OCI-LY7 (cell line): ENCODE measurements at regions not wholly inside any gene's neighbourhood (a gene's known extent, or its start where the extent isn't known, plus 50 kb on each side); places are given as distances from the start of the nearest gene placed in this dataset.
"Not testable (repeated sequence)": the region's sequence is repeated elsewhere in the genome, so short reads cannot be mapped to it uniquely, and the experiment has no call there.

ENCODE experiments used
- BruUV-seq: library from RNA; stranded (reverse); fragments of 400-500 nt; replicated peaks from 2 replicates; lab custom pipeline; 2021; lab: Mats Ljungman, UMichigan
- CTCF ChIA-PET: fragments of 300-600 bp; sonication (Branson Sonifier 250); formaldehyde crosslinking; loops from one replicate; lab custom pipeline; 2022; ENCODE audit warnings: antibody characterized with exemption; ENCODE audit not compliant: unreplicated experiment; lab: Charles Lee
- POLR2A ChIA-PET: fragments of 300-600 bp; sonication (Branson Sonifier 250); formaldehyde crosslinking; loops from one replicate; lab custom pipeline; 2022; ENCODE audit warnings: antibody characterized with exemption; lab: Charles Lee
- DNase-seq: peaks from one replicate; pipeline ENCODE4 v3.0.0-alpha.2; 2015; ENCODE audit warnings: low spot score
- H2AFZ ChIP-seq: fragments of 200-600 bp; sonication (generic), shearing (Covaris generic); 2 replicates; pipeline ENCODE4 v1.6.1; 2014; ENCODE audit warnings: mild to moderate bottlenecking, antibody characterized with exemption, low read length, moderate library complexity
- H3K27ac ChIP-seq: fragments of 200-600 bp; sonication (generic); 2 replicates; pipeline ENCODE4 v1.5.1; 2014; ENCODE audit warnings: mixed run types, low read depth, mild to moderate bottlenecking, moderate library complexity, low read length, inconsistent platforms; ENCODE audit not compliant: poor library complexity, severe bottlenecking
- H3K36me3 ChIP-seq: fragments of 200-600 bp; sonication (generic); 2 replicates; pipeline ENCODE4 v1.6.1; 2014; ENCODE audit warnings: mild to moderate bottlenecking, antibody characterized with exemption, low read length, moderate library complexity, mixed read lengths; ENCODE audit not compliant: insufficient read depth
- H3K4me1 ChIP-seq: fragments of 200-600 bp; sonication (generic); 2 replicates; pipeline ENCODE4 v1.5.1; 2014; ENCODE audit warnings: mild to moderate bottlenecking, low read length; ENCODE audit not compliant: insufficient read depth, poor library complexity, severe bottlenecking
- H3K4me2 ChIP-seq: fragments of 200-600 bp; sonication (generic); 2 replicates; pipeline ENCODE4 v1.6.1; 2014; ENCODE audit warnings: mild to moderate bottlenecking, low read length
- H3K4me3 ChIP-seq: fragments of 200-600 bp; sonication (generic); 2 replicates; pipeline ENCODE4 v1.5.1; 2014; ENCODE audit warnings: mild to moderate bottlenecking, low read depth, low read length; ENCODE audit not compliant: poor library complexity, severe bottlenecking
- H3K79me2 ChIP-seq: fragments of 200-600 bp; sonication (generic); 2 replicates; pipeline ENCODE4 v1.6.1; 2016; ENCODE audit warnings: low read depth, mild to moderate bottlenecking, low read length, moderate library complexity, mixed read lengths; ENCODE audit not compliant: insufficient read depth
- H3K9me2 ChIP-seq: fragments of 200-600 bp; sonication (generic); 2 replicates; pipeline ENCODE4 v1.6.1; 2016; ENCODE audit warnings: mild to moderate bottlenecking, low read length, mixed read lengths; ENCODE audit not compliant: insufficient read depth
- H3K9me3 ChIP-seq: fragments of 200-600 bp; sonication (generic); 2 replicates; pipeline ENCODE4 v1.6.1; 2014; ENCODE audit warnings: mild to moderate bottlenecking, mixed run types, low read length, mixed read lengths
- H4K20me1 ChIP-seq: fragments of 200-600 bp; sonication (generic); 2 replicates; pipeline ENCODE4 v1.6.1; 2014; ENCODE audit warnings: mild to moderate bottlenecking, antibody characterized with exemption, low read length, moderate library complexity, mixed read lengths; ENCODE audit not compliant: insufficient read depth
- EZH2phosphoT487 ChIP-seq: fragments of 200-600 bp; sonication (generic); IDR thresholded peaks from 2 replicates; pipeline ENCODE4 v1.6.1; 2018; ENCODE audit warnings: low read depth, borderline replicate concordance, mild to moderate bottlenecking, mixed run types, antibody characterized with exemption, low read length, moderate library complexity, mixed read lengths
- intact Hi-C: fragments of 100-400 bp; cut with micrococcal nuclease; formaldehyde crosslinking; loops from one replicate; pipeline ENCODE4 v1.10.0; 2022; ENCODE audit not compliant: unreplicated experiment
- TF ChIP-seq, protein P1 (sequence below): fragments of 200-600 bp; sonication (generic); conservative IDR thresholded peaks from 2 replicates; pipeline ENCODE4 v1.5.1; 2014; ENCODE audit warnings: mild to moderate bottlenecking, antibody characterized with exemption, low read length, moderate library complexity, mixed read lengths

- H3K4me1 ChIP-seq = peaks cover 62% of the 10 kb centered on the region
- no peaks in the 10 kb centered on the region for H3K79me2 ChIP-seq
- peaks cover 6% of the 10 kb centered on the region; the same call in 1 of the 2 replicates for H3K36me3 ChIP-seq
- intact Hi-C loops = loop anchor here (2.0 to 5.0 kb wide), 6 partner anchors 663 to 1783 kb away; a partner anchor contains a TSS
- POLR2A ChIA-PET = interaction anchor here (0.9 to 10.5 kb wide), 28 partner anchors 12 to 1784 kb away, joined by 3 to 380 read pairs (median 8); a partner anchor contains a TSS
- H3K4me2 ChIP-seq = peak overlapping the region; percentile 88
- no peak overlapping the region for H2AFZ ChIP-seq
- no peak for TF ChIP-seq EZH2phosphoT487
- TF ChIP-seq, protein P1, sequence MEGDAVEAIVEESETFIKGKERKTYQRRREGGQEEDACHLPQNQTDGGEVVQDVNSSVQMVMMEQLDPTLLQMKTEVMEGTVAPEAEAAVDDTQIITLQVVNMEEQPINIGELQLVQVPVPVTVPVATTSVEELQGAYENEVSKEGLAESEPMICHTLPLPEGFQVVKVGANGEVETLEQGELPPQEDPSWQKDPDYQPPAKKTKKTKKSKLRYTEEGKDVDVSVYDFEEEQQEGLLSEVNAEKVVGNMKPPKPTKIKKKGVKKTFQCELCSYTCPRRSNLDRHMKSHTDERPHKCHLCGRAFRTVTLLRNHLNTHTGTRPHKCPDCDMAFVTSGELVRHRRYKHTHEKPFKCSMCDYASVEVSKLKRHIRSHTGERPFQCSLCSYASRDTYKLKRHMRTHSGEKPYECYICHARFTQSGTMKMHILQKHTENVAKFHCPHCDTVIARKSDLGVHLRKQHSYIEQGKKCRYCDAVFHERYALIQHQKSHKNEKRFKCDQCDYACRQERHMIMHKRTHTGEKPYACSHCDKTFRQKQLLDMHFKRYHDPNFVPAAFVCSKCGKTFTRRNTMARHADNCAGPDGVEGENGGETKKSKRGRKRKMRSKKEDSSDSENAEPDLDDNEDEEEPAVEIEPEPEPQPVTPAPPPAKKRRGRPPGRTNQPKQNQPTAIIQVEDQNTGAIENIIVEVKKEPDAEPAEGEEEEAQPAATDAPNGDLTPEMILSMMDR = peak; percentile 12; the same call in 1 of the 2 replicates
- peak overlapping the region; percentile 82 for H3K4me3 ChIP-seq
- DNase-seq = peak; percentile 96
- BruUV-seq = TSS peak; percentile 56
- H4K20me1 ChIP-seq = no peaks in the 10 kb centered on the region
- H3K9me3 ChIP-seq = no peaks in the 10 kb centered on the region; the same call in 1 of the 2 replicates
- H3K27ac ChIP-seq = peak overlapping the region; percentile 96
- CTCF ChIA-PET = interaction anchor here (0.5 to 1.2 kb wide), 2 partner anchors 83 to 84 kb away, joined by 3 read pairs; a partner anchor contains a TSS
- no peaks in the 10 kb centered on the region for H3K9me2 ChIP-seq
Observed at GRCh38 chr6:27809939-27810767, 102.0 kb downstream of the OR2B2 start.

GRCh38 chr6:27809067-27809938 lies 102.9 kb downstream of the OR2B2 start:
- Histone ChIP-seq H3K9me3 (no peaks in the 10 kb centered on the region; the same call in 1 of the 2 replicates), H2AFZ (no peak overlapping the region), H3K36me3 (peaks cover 6% of the 10 kb centered on the region; the same call in 1 of the 2 replicates), H3K4me2 (peak overlapping the region; percentile 88), H3K79me2 (no peaks in the 10 kb centered on the region), H3K27ac (peak overlapping the region; percentile 96), H3K4me1 (peaks cover 66% of the 10 kb centered on the region), H3K9me2 (no peaks in the 10 kb centered on the region), H3K4me3 (peak overlapping the region; percentile 82), H4K20me1 (no peaks in the 10 kb centered on the region)
- POLR2A ChIA-PET = interaction anchor here (0.9 to 10.5 kb wide), 28 partner anchors 12 to 1783 kb away, joined by 3 to 380 read pairs (median 6); a partner anchor contains a TSS
- peak; percentile 65 for DNase-seq
- intact Hi-C loops = loop anchor here (2.0 to 5.0 kb wide), 2 partner anchors 663 to 1537 kb away; a partner anchor contains a TSS
- TF ChIP-seq, protein P1 = no peak
- TF ChIP-seq EZH2phosphoT487 = no peak
- CTCF ChIA-PET = interaction anchor here (1.2 kb wide), 1 partner anchor 84 kb away, joined by 3 read pairs; a partner anchor contains a TSS
- BruUV-seq = no TSS peak

DNA sequence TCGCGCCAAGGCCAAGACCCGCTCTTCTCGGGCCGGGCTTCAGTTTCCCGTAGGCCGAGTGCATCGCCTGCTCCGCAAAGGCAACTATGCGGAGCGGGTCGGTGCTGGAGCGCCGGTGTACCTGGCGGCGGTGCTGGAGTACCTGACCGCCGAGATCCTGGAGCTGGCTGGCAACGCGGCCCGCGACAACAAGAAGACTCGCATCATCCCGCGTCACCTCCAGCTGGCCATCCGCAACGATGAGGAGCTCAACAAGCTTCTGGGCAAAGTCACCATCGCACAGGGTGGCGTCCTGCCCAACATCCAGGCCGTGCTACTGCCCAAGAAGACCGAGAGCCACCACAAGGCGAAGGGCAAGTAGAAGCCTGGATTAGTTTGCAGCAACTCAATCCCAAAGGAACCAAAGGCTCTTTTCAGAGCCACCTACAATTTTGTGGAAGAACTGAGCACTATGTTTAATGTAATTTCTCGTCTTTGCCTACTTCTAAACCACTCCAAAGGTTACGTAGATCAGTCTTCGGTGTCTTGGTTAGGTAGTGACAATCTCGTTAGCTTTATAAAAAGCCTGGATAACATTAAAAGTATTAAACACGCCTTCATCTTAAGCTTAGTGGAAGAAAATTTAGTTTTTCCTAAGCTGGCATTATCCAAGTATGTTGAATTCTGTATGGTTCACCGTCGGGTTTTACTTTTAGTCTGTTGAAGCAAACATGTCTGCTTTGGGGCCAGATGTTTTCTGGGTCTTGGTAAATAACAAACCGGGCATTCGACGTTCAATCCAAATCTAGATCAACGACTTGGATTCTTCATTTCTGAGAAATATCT lies 103.7 kb downstream of the OR2B2 start:
- intact Hi-C loops = loop anchor here (2.0 to 5.0 kb wide), 2 partner anchors 662 to 1536 kb away; a partner anchor contains a TSS
- H4K20me1 ChIP-seq, H2AFZ ChIP-seq, H3K9me2 ChIP-seq, H3K79me2 ChIP-seq, H3K36me3 ChIP-seq, H3K9me3 ChIP-seq: not testable (repeated sequence)
- Histone ChIP-seq H3K4me3 (peak overlapping the region; percentile 82), H3K4me2 (peak overlapping the region; percentile 88), H3K4me1 (peaks cover 58% of the 10 kb centered on the region), H3K27ac (peak overlapping the region; percentile 96)
- CTCF ChIA-PET = interaction anchor here (1.2 kb wide), 1 partner anchor 12 kb away, joined by 3 read pairs; no protein-coding TSS in a partner anchor
- POLR2A ChIA-PET = interaction anchor here (0.6 to 10.5 kb wide), 35 partner anchors 9 to 1782 kb away, joined by 3 to 380 read pairs (median 7); partner anchors contain the start of gene ZNF184
- TSS peak; percentile 90 for BruUV-seq
- peak; percentile 85 for DNase-seq
